Uterus (tissue), 3 donors: ENCODE measurements at regions not wholly inside any gene's neighbourhood (a gene's known extent, or its start where the extent isn't known, plus 50 kb on each side); places are given as distances from the start of the nearest gene placed in this dataset.
A peak's percentile ranks its signal among the peaks of the same experiment; 100 is the strongest.

Experiments used
- DNase-seq, 2 donors: peaks; one replicate each; pipeline ENCODE4 v3.0.0-alpha.2; 2019 to 2020
- H3K27ac ChIP-seq, 2 donors: fragments of 200-600 bp; sonication (generic); 1 replicate in 1 of 2; 2 replicates in 1 of 2; pipeline ENCODE4 v1.5.1; 2016 to 2018
- H3K27me3 ChIP-seq, 2 donors: fragments of 200-600 bp; sonication (generic); one replicate each; pipeline ENCODE4 v1.5.1; 2018 to 2019; ENCODE audit warnings: control low read depth in 1 of 2
- H3K36me3 ChIP-seq, 2 donors: fragments of 200-600 bp; sonication (generic); one replicate each; pipeline ENCODE4 v1.5.1; 2019; ENCODE audit warnings: control low read depth in 1 of 2
- H3K4me1 ChIP-seq, 2 donors: fragments of 200-600 bp; sonication (generic); one replicate each; pipeline ENCODE4 v1.5.1; 2018 to 2019; ENCODE audit warnings: control low read depth in 1 of 2
- H3K4me3 ChIP-seq, 2 donors: fragments of 200-600 bp; sonication (generic); 1 replicate in 1 of 2; 2 replicates in 1 of 2; pipeline ENCODE4 v1.5.1; 2018 to 2019; ENCODE audit warnings: mild to moderate bottlenecking in 1 of 2
- H3K9me3 ChIP-seq, 2 donors: fragments of 200-600 bp; sonication (generic); one replicate each; pipeline ENCODE4 v1.5.1; 2019; ENCODE audit warnings: control low read depth in 1 of 2
- POLR2A ChIP-seq, 2 donors: fragments of 450-650 bp; IDR thresholded peaks; one replicate each; pipeline ENCODE4 v1.6.1; 2016; ENCODE audit warnings: antibody characterized with exemption in 2 of 2, mild to moderate bottlenecking in 1 of 2, moderate library complexity in 1 of 2
- intact Hi-C: fragments of 100-400 bp; cut with DNase I; formaldehyde crosslinking; loops from one replicate; pipeline ENCODE4 v1.15.1; 2023; ENCODE audit warnings: low total_unique reads
- TF ChIP-seq, protein P1 (sequence below), 4 experiments: fragments of 200-600 bp in 2 of 4; fragments of 450-650 bp in 2 of 4; sonication (generic) in 2 of 4; IDR thresholded peaks; one replicate each; pipeline ENCODE4 v1.5.1; 2016 to 2019; ENCODE audit warnings: antibody characterized with exemption in 4 of 4, mild to moderate bottlenecking in 2 of 4, moderate library complexity in 1 of 4
- donor health status: DM: yes; HTN: yes; CAD: no.

DNA sequence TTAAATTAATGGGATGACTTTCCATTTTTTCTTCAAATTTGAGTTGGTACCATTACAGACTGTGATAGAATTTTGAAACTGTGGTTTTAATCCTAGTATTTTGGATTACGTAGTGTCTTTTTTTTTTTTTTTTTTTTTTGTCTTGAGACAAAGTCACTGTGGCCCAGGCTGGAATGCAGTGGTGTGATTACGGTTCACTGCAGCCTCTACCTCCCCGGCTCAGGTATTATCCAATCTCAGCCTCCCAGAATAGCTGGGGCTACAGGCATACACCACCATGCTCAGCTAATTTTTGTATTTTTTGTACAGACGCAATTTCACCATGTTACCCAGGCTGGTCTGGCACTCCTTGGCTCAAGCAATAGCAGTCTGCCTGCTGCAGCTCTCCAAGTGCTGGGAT is 87.1 kb downstream of the SOX4 start:
- H3K9me3 ChIP-seq, result no peaks in the 10 kb centered on the region
- H3K4me1 ChIP-seq, result no peaks in the 10 kb centered on the region
- no peak overlapping the region for H3K4me3 ChIP-seq
- H3K36me3 ChIP-seq, result no peaks in the 10 kb centered on the region
- H3K27me3 ChIP-seq, result no peaks in the 10 kb centered on the region
- DNase-seq, result no peak
- no peak for TF ChIP-seq POLR2A (IDR thresholded peaks at IDR 0.05)
- TF ChIP-seq, protein P1, sequence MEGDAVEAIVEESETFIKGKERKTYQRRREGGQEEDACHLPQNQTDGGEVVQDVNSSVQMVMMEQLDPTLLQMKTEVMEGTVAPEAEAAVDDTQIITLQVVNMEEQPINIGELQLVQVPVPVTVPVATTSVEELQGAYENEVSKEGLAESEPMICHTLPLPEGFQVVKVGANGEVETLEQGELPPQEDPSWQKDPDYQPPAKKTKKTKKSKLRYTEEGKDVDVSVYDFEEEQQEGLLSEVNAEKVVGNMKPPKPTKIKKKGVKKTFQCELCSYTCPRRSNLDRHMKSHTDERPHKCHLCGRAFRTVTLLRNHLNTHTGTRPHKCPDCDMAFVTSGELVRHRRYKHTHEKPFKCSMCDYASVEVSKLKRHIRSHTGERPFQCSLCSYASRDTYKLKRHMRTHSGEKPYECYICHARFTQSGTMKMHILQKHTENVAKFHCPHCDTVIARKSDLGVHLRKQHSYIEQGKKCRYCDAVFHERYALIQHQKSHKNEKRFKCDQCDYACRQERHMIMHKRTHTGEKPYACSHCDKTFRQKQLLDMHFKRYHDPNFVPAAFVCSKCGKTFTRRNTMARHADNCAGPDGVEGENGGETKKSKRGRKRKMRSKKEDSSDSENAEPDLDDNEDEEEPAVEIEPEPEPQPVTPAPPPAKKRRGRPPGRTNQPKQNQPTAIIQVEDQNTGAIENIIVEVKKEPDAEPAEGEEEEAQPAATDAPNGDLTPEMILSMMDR (IDR thresholded peaks at IDR 0.05), result no peak
- peak overlapping the region in 1 of 2 donors; percentile 42 for H3K27ac ChIP-seq
- intact Hi-C loops, result no loop called here

GRCh38 chr6:21690489-21690888 is 96.9 kb downstream of the SOX4 start:
- Histone ChIP-seq H3K9me3 (no peaks in the 10 kb centered on the region), H3K4me3 (no peak overlapping the region), H3K27me3 (no peaks in the 10 kb centered on the region), H3K27ac (no peak overlapping the region), H3K36me3 (no peaks in the 10 kb centered on the region), H3K4me1 (no peaks in the 10 kb centered on the region)
- intact Hi-C loops, result no loop called here
- no peak for DNase-seq
- TF ChIP-seq POLR2A (IDR thresholded peaks at IDR 0.05), result no peak
- TF ChIP-seq, protein P1 (IDR thresholded peaks at IDR 0.05), result no peak

DNA sequence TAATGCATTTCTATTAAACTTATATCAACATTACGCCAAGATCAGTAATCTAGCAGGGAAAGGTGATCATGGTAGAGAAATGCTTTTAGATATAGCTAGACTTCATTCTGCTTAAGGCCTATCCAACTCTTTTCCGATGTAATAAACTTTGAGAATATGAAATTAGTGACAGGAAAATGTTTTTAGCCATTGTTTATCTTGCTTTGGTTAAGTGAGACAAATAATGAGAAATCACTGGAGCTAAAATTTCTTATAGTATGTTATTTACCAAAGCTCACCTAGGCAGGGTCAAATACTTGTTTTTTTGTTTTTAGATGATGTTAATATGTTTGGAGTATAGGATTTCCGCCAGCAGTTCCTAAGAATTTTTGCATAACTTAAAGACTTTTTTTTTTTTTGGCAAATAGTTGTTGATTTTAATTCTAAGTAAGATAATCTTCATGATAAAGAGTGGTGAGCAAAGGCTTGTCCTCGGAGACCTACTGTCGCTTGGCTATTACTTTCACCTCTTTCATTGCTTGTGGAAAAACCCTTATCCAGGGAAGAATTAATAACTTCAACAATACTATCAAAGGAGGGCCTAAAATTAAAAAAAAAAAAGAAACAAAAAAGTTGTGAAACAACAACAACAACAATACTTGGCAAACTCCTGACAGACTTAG is 98.3 kb downstream of the SOX4 start:
- Histone ChIP-seq H3K27me3 (no peaks in the 10 kb centered on the region), H3K4me1 (no peaks in the 10 kb centered on the region), H3K4me3 (no peak overlapping the region), H3K27ac (no peak overlapping the region), H3K36me3 (no peaks in the 10 kb centered on the region), H3K9me3 (no peaks in the 10 kb centered on the region)
- no peak for TF ChIP-seq POLR2A (IDR thresholded peaks at IDR 0.05)
- TF ChIP-seq, protein P1 (IDR thresholded peaks at IDR 0.05), result no peak
- DNase-seq, result no peak
- intact Hi-C loops, result no loop called here

DNA sequence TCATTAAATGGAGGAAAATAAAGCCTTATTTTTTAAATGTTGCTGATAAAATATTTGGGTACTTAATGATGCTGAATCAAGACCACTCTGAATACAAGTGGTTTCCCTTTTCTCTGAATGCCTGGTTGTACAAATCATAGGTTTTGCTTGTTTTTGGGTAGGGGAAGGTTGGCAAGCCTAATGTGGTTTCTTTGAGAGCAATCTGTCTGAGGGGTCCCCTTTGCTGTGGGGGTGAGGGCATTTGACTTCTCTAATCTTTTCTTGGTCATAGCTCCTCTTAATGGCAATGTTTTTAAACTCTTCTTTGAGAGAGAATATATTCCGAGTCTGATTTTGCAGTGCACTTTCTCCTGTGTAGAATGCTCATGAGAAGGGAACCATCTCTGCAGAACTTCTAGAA is 99.2 kb downstream of the SOX4 start:
- no peak for DNase-seq
- Histone ChIP-seq H3K27ac (no peak overlapping the region), H3K27me3 (no peaks in the 10 kb centered on the region), H3K4me3 (no peak overlapping the region), H3K36me3 (no peaks in the 10 kb centered on the region), H3K4me1 (no peaks in the 10 kb centered on the region), H3K9me3 (no peaks in the 10 kb centered on the region)
- intact Hi-C loops, result no loop called here
- TF ChIP-seq POLR2A (IDR thresholded peaks at IDR 0.05), result no peak
- TF ChIP-seq, protein P1 (IDR thresholded peaks at IDR 0.05), result no peak

- no peak for DNase-seq
- no peaks in the 10 kb centered on the region for H3K27me3 ChIP-seq
- TF ChIP-seq, protein P1 (IDR thresholded peaks at IDR 0.05), result no peak
- no peak for TF ChIP-seq POLR2A (IDR thresholded peaks at IDR 0.05)
- H3K27ac ChIP-seq, result no peak overlapping the region
- no peak overlapping the region for H3K4me3 ChIP-seq
- H3K9me3 ChIP-seq, result no peaks in the 10 kb centered on the region
- intact Hi-C loops, result no loop called here
- H3K4me1 ChIP-seq, result no peaks in the 10 kb centered on the region
- H3K36me3 ChIP-seq, result no peaks in the 10 kb centered on the region
Observed at GRCh38 chr6:21694168-21694567, 100.6 kb downstream of the SOX4 start.
